ENCODE measurements at regions not wholly inside any gene's neighbourhood (a gene's known extent, or its start where the extent isn't known, plus 50 kb on each side); places are given as distances from the start of the nearest gene placed in this dataset.

DNA sequence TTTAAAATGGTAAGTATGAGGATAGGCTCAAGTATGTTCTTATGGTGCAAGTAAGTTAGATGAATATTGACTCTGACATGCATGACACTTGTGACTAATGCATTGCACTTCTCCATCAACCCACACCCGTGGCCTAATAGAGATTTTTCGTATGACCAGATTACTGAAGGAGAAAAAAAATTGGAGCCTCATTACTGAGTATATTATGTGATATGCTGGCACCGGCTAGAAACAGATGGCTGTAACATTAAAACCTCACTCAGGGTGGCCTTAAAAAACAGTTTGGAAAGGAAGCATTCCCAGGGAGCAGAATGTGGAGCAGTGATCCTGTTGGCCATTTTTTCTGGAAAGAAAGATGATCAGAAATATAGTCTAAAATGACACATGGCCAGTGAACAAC lies 766.4 kb downstream of the PRELID2 start:
- Mint-ChIP-seq H3K4me1 (no peaks in the 10 kb centered on the region), H3K27me3 (no peaks in the 10 kb centered on the region), H3K27ac (no peak overlapping the region), H3K4me3 (no peak overlapping the region), H3K36me3 (no peaks in the 10 kb centered on the region), H3K9me3 (peaks cover 0 to 13% (median 8%) of the 10 kb centered on the region in 3 donors)
- Histone ChIP-seq H3K4me3 (ENCODE audit: control insufficient read depth in 1 of 2, extremely low read depth in 1 of 2, low read length in 1 of 2) (no peak overlapping the region), H3K36me3 (ENCODE audit: control insufficient read depth in 2 of 2, extremely low read depth in 1 of 2, insufficient read depth in 1 of 2, low read length in 1 of 2) (no peaks in the 10 kb centered on the region), H3K4me1 (ENCODE audit: control insufficient read depth in 1 of 2, extremely low read depth in 1 of 2, insufficient read depth in 2 of 2, low read length in 2 of 2) (no peaks in the 10 kb centered on the region), H3K9me3 (no peaks in the 10 kb centered on the region), H3K27me3 (replicated peaks in 1 of 2; ENCODE audit: control insufficient read depth in 2 of 2, extremely low read depth in 1 of 2, insufficient read depth in 2 of 2, low read length in 1 of 2) (no peaks in the 10 kb centered on the region), H3K27ac (ENCODE audit: low read length) (no peak overlapping the region)
- WGBS (ENCODE audit: insufficient coverage): 80% methylated on average over 1 of the region's 3 CpGs
- ATAC-seq (replicated peaks in 1 of 4) (no peak), DNase-seq (no peak)
- CTCF ChIA-PET: no interaction called here
- POLR2A ChIA-PET: no interaction called here

DNA sequence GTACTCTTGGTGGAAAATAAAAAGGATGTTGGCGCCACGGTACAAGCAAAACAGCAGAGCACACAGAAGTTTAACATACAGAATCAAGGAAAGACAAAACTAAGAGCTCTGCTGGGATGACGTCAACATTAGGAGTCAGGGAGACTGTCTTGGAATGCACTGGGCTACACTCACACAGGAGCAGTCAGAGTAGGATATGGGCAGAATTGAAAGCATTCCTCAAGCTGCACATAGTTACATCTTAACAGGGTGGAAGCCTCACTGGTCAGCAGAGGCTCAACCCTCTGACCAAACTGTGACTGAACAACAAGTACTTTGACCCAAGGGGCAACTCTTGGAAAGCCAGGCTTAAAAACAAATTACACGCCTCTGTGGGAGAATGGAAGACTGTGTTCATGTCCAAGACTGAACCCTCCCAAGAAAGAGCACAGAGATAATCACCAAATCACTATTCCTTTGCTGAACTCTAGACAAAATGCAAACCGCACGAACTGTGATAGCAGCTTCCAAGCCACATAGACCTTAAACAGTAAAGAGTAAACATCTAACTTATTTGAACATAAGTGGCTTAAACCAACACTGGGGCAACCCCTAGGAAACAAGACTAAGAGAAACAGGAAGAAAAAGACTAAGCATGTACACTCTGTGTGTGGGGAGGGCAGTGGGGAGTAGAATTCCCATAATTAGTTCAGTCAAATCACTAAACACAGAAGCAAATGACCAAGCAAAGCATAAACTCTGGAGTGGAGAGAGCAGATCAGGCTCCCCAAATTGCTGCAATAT lies 772.7 kb downstream of the PRELID2 start:
- ChIA-PET CTCF (no interaction called here), POLR2A (interaction anchor here in 1 of 2 donors (0.6 kb wide), 1 partner anchor 10 kb away, joined by 3 read pairs; no protein-coding TSS in a partner anchor)
- Mint-ChIP-seq H3K4me3 (no peak overlapping the region), H3K27ac (no peak overlapping the region), H3K4me1 (no peaks in the 10 kb centered on the region), H3K9me3 (peaks cover 0 to 4% (median 0%) of the 10 kb centered on the region in 3 donors), H3K27me3 (no peaks in the 10 kb centered on the region), H3K36me3 (no peaks in the 10 kb centered on the region)
- Histone ChIP-seq H3K36me3 (ENCODE audit: control insufficient read depth in 2 of 2, extremely low read depth in 1 of 2, insufficient read depth in 1 of 2, low read length in 1 of 2) (no peaks in the 10 kb centered on the region), H3K4me3 (ENCODE audit: control insufficient read depth in 1 of 2, extremely low read depth in 1 of 2, low read length in 1 of 2) (no peak overlapping the region), H3K27ac (ENCODE audit: low read length) (no peak overlapping the region), H3K27me3 (replicated peaks in 1 of 2; ENCODE audit: control insufficient read depth in 2 of 2, extremely low read depth in 1 of 2, insufficient read depth in 2 of 2, low read length in 1 of 2) (no peaks in the 10 kb centered on the region), H3K4me1 (ENCODE audit: control insufficient read depth in 1 of 2, extremely low read depth in 1 of 2, insufficient read depth in 2 of 2, low read length in 2 of 2) (no peaks in the 10 kb centered on the region), H3K9me3 (no peaks in the 10 kb centered on the region)
- WGBS (ENCODE audit: insufficient coverage): 80% methylated on average over 2 of the region's 6 CpGs
- ATAC-seq (replicated peaks in 1 of 4) (no peak), DNase-seq (no peak)

DNA sequence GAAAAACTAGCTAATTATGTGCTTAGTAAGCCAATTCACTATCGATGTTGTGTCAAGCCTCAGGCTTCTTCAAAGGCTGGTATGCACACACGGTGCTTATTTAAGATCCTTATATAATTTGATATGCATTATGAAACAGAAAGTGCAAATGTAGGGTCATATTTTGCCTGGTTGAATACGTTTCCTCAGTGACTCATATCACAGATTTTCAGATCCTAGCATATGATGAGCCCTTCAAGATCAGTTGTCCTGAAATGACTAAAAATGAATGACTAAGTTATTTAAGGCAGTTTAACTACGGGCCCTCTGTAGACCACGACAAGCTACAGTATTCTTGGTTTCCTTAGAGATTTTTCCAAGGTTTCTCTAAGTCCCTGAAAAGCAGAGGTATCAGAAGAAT lies 778.3 kb downstream of the PRELID2 start:
- Histone ChIP-seq H3K27ac (ENCODE audit: low read length) (no peak overlapping the region), H3K4me1 (ENCODE audit: control insufficient read depth in 1 of 2, extremely low read depth in 1 of 2, insufficient read depth in 2 of 2, low read length in 2 of 2) (no peaks in the 10 kb centered on the region), H3K27me3 (replicated peaks in 1 of 2; ENCODE audit: control insufficient read depth in 2 of 2, extremely low read depth in 1 of 2, insufficient read depth in 2 of 2, low read length in 1 of 2) (no peaks in the 10 kb centered on the region), H3K36me3 (ENCODE audit: control insufficient read depth in 2 of 2, extremely low read depth in 1 of 2, insufficient read depth in 1 of 2, low read length in 1 of 2) (no peaks in the 10 kb centered on the region), H3K4me3 (ENCODE audit: control insufficient read depth in 1 of 2, extremely low read depth in 1 of 2, low read length in 1 of 2) (no peak overlapping the region), H3K9me3 (no peaks in the 10 kb centered on the region)
- DNase-seq (no peak), ATAC-seq (replicated peaks in 1 of 4) (no peak)
- whole genome bisulfite sequencing (ENCODE audit: insufficient coverage): no CpG with 5 or more reads among the region's 5 CpGs
- no peaks in the 10 kb centered on the region for H3K27me3 Mint-ChIP-seq
- no peaks in the 10 kb centered on the region for H3K4me1 Mint-ChIP-seq
- no peak overlapping the region for H3K4me3 Mint-ChIP-seq
- ChIA-PET CTCF (no interaction called here), POLR2A (no interaction called here)
- peaks cover 0 to 4% (median 0%) of the 10 kb centered on the region in 3 donors for H3K9me3 Mint-ChIP-seq
- no peaks in the 10 kb centered on the region for H3K36me3 Mint-ChIP-seq
- H3K27ac Mint-ChIP-seq: no peak overlapping the region

DNA sequence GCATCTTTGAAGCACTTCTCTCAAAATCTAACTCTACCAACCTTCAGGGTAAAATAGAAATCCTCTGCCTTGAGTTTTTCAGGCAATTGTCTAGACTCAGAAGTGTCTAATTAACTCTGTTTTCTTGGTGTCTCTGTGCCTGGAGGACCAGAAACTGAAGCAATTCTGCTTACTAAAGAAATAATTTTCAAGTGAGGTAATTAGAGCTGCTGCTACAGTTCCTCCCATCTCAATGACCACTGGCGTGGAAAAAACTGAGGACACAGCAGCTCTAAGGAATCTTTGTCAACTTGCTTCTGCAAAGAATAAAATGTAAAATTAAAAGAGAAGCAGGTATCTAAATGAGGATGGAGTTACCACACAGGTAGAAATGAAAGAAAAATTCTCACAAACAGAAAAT lies 785.0 kb downstream of the PRELID2 start:
- Histone ChIP-seq H3K9me3 (no peaks in the 10 kb centered on the region), H3K27ac (ENCODE audit: low read length) (no peak overlapping the region), H3K36me3 (ENCODE audit: control insufficient read depth in 2 of 2, extremely low read depth in 1 of 2, insufficient read depth in 1 of 2, low read length in 1 of 2) (no peaks in the 10 kb centered on the region), H3K4me3 (ENCODE audit: control insufficient read depth in 1 of 2, extremely low read depth in 1 of 2, low read length in 1 of 2) (no peak overlapping the region), H3K27me3 (replicated peaks in 1 of 2; ENCODE audit: control insufficient read depth in 2 of 2, extremely low read depth in 1 of 2, insufficient read depth in 2 of 2, low read length in 1 of 2) (no peaks in the 10 kb centered on the region), H3K4me1 (ENCODE audit: control insufficient read depth in 1 of 2, extremely low read depth in 1 of 2, insufficient read depth in 2 of 2, low read length in 2 of 2) (no peaks in the 10 kb centered on the region)
- DNase-seq: no peak
- Mint-ChIP-seq H3K27me3 (no peaks in the 10 kb centered on the region), H3K4me1 (no peaks in the 10 kb centered on the region), H3K4me3 (no peak overlapping the region), H3K27ac (no peak overlapping the region), H3K9me3 (peaks cover 0 to 19% (median 12%) of the 10 kb centered on the region in 3 donors), H3K36me3 (no peaks in the 10 kb centered on the region)
- POLR2A ChIA-PET: no interaction called here
- no peak for ATAC-seq (replicated peaks in 1 of 4)
- CTCF ChIA-PET: no interaction called here
- no CpG with 5 or more reads among the region's 1 CpG for WGBS (ENCODE audit: insufficient coverage)

DNA sequence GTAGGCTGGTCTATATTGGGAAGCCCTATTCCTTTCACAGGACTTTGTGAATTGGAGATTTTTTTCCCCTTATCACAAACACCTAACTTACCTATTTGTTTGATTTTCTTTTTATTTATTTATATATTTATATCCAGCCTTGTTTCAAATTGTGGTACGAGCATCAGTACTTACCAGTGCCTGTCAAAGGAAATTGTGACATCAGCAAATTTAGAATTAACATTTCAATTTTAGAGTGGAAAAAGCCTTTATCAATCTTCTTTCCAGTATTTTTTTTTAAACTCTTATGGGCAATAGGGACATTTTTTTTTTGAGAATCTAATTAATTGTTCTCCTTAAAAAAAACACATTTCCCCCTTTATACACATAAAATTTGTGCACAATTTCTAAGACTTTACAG lies 790.2 kb downstream of the PRELID2 start:
- H3K27ac ChIP-seq (ENCODE audit: low read length): no peak overlapping the region
- no peak for DNase-seq
- no peak for ATAC-seq (replicated peaks in 1 of 4)
- CTCF ChIA-PET: no interaction called here
- POLR2A ChIA-PET: no interaction called here
- Mint-ChIP-seq H3K4me1 (no peaks in the 10 kb centered on the region), H3K36me3 (no peaks in the 10 kb centered on the region), H3K9me3 (peaks cover 9 to 20% (median 12%) of the 10 kb centered on the region in 3 donors), H3K27me3 (no peaks in the 10 kb centered on the region), H3K4me3 (no peak overlapping the region), H3K27ac (no peak overlapping the region)
- WGBS (ENCODE audit: insufficient coverage): no CpG with 5 or more reads among the region's 1 CpG
- no peak overlapping the region for H3K4me3 ChIP-seq (ENCODE audit: control insufficient read depth in 1 of 2, extremely low read depth in 1 of 2, low read length in 1 of 2)
- no peaks in the 10 kb centered on the region for H3K4me1 ChIP-seq (ENCODE audit: control insufficient read depth in 1 of 2, extremely low read depth in 1 of 2, insufficient read depth in 2 of 2, low read length in 2 of 2)
- no peaks in the 10 kb centered on the region for H3K9me3 ChIP-seq
- no peaks in the 10 kb centered on the region for H3K36me3 ChIP-seq (ENCODE audit: control insufficient read depth in 2 of 2, extremely low read depth in 1 of 2, insufficient read depth in 1 of 2, low read length in 1 of 2)
- no peaks in the 10 kb centered on the region for H3K27me3 ChIP-seq (replicated peaks in 1 of 2; ENCODE audit: control insufficient read depth in 2 of 2, extremely low read depth in 1 of 2, insufficient read depth in 2 of 2, low read length in 1 of 2)

DNA sequence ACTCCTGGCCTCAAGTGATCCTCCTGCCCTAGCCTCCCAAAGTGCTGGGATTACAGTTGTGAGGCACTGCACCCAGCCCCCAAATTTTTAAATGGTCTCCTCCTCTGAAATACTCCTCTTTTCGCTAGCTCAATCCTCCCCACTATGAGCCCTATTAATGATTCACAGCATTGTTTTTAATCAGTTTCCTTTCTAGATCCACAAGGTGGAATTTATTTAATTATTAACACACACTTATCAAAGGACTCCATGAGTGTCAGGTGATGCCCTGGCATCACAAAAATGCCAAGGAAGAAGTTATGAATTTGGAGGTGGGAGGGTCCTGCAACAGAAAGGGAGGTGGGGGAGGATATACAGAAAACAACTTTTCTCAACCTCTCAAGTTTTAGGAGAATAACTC lies 806.5 kb downstream of the PRELID2 start:
- WGBS (ENCODE audit: insufficient coverage): no CpG with 5 or more reads among the region's 1 CpG

DNA sequence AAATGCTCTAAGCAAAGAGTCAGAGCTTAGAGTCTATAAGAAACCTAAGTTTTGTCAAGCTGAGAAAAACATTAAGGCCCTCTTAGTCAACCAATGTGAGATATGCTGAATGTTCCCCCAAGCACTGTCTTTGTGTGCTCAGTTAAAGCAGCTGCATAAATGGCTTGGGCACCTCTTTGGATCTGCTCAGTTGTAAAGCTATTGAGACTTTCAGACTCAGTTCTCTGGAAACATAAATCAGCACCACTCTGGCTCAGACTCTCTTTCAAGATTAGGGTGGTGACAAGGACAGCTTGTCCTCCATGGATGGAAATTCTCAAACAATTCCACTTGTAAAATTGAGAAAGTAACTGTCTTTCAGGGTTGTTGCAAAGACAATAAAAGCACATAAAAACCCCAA lies 807.9 kb downstream of the PRELID2 start:
- H3K4me1 Mint-ChIP-seq: no peaks in the 10 kb centered on the region
- no peak overlapping the region for H3K4me3 Mint-ChIP-seq
- no peaks in the 10 kb centered on the region for H3K27me3 Mint-ChIP-seq
- no peak overlapping the region for H3K27ac Mint-ChIP-seq
- H3K27me3 ChIP-seq (replicated peaks in 1 of 2; ENCODE audit: control insufficient read depth in 2 of 2, extremely low read depth in 1 of 2, insufficient read depth in 2 of 2, low read length in 1 of 2): no peaks in the 10 kb centered on the region
- no peaks in the 10 kb centered on the region for H3K9me3 ChIP-seq
- no peaks in the 10 kb centered on the region for H3K36me3 Mint-ChIP-seq
- ChIA-PET POLR2A (no interaction called here), CTCF (no interaction called here)
- DNase-seq: no peak
- no peaks in the 10 kb centered on the region for H3K36me3 ChIP-seq (ENCODE audit: control insufficient read depth in 2 of 2, extremely low read depth in 1 of 2, insufficient read depth in 1 of 2, low read length in 1 of 2)
- no peak overlapping the region for H3K4me3 ChIP-seq (ENCODE audit: control insufficient read depth in 1 of 2, extremely low read depth in 1 of 2, low read length in 1 of 2)
- no peaks in the 10 kb centered on the region for H3K4me1 ChIP-seq (ENCODE audit: control insufficient read depth in 1 of 2, extremely low read depth in 1 of 2, insufficient read depth in 2 of 2, low read length in 2 of 2)
- no peak overlapping the region for H3K27ac ChIP-seq (ENCODE audit: low read length)
- peaks cover 2 to 14% (median 6%) of the 10 kb centered on the region in 3 donors for H3K9me3 Mint-ChIP-seq
- no peak for ATAC-seq (replicated peaks in 1 of 4)

More for the DNA sequence above, 806.5 kb downstream of the PRELID2 start:
- peaks cover 2 to 14% (median 6%) of the 10 kb centered on the region in 3 donors for H3K9me3 Mint-ChIP-seq
- no peaks in the 10 kb centered on the region for H3K4me1 Mint-ChIP-seq
- no peaks in the 10 kb centered on the region for H3K9me3 ChIP-seq
- no peak for ATAC-seq (replicated peaks in 1 of 4)
- POLR2A ChIA-PET: no interaction called here
- no peak for DNase-seq
- H3K4me3 Mint-ChIP-seq: no peak overlapping the region
- H3K27me3 Mint-ChIP-seq: no peaks in the 10 kb centered on the region
- no peak overlapping the region for H3K27ac ChIP-seq (ENCODE audit: low read length)
- H3K36me3 Mint-ChIP-seq: no peaks in the 10 kb centered on the region
- no peaks in the 10 kb centered on the region for H3K4me1 ChIP-seq (ENCODE audit: control insufficient read depth in 1 of 2, extremely low read depth in 1 of 2, insufficient read depth in 2 of 2, low read length in 2 of 2)
- CTCF ChIA-PET: no interaction called here
- H3K27ac Mint-ChIP-seq: no peak overlapping the region
- no peaks in the 10 kb centered on the region for H3K36me3 ChIP-seq (ENCODE audit: control insufficient read depth in 2 of 2, extremely low read depth in 1 of 2, insufficient read depth in 1 of 2, low read length in 1 of 2)
- H3K4me3 ChIP-seq (ENCODE audit: control insufficient read depth in 1 of 2, extremely low read depth in 1 of 2, low read length in 1 of 2): no peak overlapping the region
- H3K27me3 ChIP-seq (replicated peaks in 1 of 2; ENCODE audit: control insufficient read depth in 2 of 2, extremely low read depth in 1 of 2, insufficient read depth in 2 of 2, low read length in 1 of 2): no peaks in the 10 kb centered on the region
